H9 (cell line): ENCODE measurements at regions not wholly inside any gene's neighbourhood (a gene's known extent, or its start where the extent isn't known, plus 50 kb on each side); places are given as distances from the start of the nearest gene placed in this dataset.

Source experiments
- DNase-seq: peaks from one replicate; pipeline ENCODE4 v3.0.0-alpha.2; 2017
- H2AFZ ChIP-seq: one replicate; pipeline ENCODE4 v1.6.1; 2013; ENCODE audit warnings: mild to moderate bottlenecking, low read length, control low read depth, moderate library complexity
- H2AK5ac ChIP-seq: 2 replicates; pipeline ENCODE4 v1.6.1; 2013; ENCODE audit warnings: low read length, control low read depth, mixed read lengths; ENCODE audit not compliant: insufficient read length
- H2BK120ac ChIP-seq: one replicate; pipeline ENCODE4 v1.6.1; 2013; ENCODE audit warnings: low read depth, mild to moderate bottlenecking, low read length, control low read depth, inconsistent platforms; ENCODE audit not compliant: poor library complexity, severe bottlenecking
- H2BK12ac ChIP-seq: 2 replicates; pipeline ENCODE4 v1.6.1; 2013; ENCODE audit warnings: low read length, control low read depth, mixed read lengths, low read depth; ENCODE audit not compliant: insufficient read length
- H2BK15ac ChIP-seq: 2 replicates; pipeline ENCODE4 v1.6.1; 2013; ENCODE audit warnings: low read depth, low read length, control low read depth
- H2BK20ac ChIP-seq: one replicate; pipeline ENCODE4 v1.6.1; 2013; ENCODE audit warnings: low read depth, mild to moderate bottlenecking, low read length, control low read depth, inconsistent platforms; ENCODE audit not compliant: poor library complexity, severe bottlenecking
- H2BK5ac ChIP-seq: 2 replicates; pipeline ENCODE4 v1.6.1; 2013; ENCODE audit warnings: low read length, control low read depth, mixed read lengths; ENCODE audit not compliant: insufficient read length
- H3K14ac ChIP-seq: 2 replicates; pipeline ENCODE4 v1.6.1; 2013; ENCODE audit warnings: low read length, control low read depth; ENCODE audit not compliant: insufficient read depth
- H3K18ac ChIP-seq: 2 replicates; pipeline ENCODE4 v1.6.1; 2013; ENCODE audit warnings: low read depth, mild to moderate bottlenecking, mixed read lengths, low read length, control low read depth; ENCODE audit not compliant: insufficient read length
- H3K23ac ChIP-seq: 2 replicates; pipeline ENCODE4 v1.6.1; 2013; ENCODE audit warnings: low read length, control low read depth, mixed read lengths, low read depth; ENCODE audit not compliant: insufficient read length
- H3K23me2 ChIP-seq: 2 replicates; pipeline ENCODE4 v1.6.1; 2013; ENCODE audit warnings: low read depth, mild to moderate bottlenecking, mixed read lengths, low read length, control low read depth; ENCODE audit not compliant: insufficient read length, poor library complexity, severe bottlenecking
- H3K27ac ChIP-seq: 2 replicates; pipeline ENCODE4 v1.5.1; 2013; ENCODE audit warnings: low read length, control low read depth, mixed read lengths, low read depth; ENCODE audit not compliant: insufficient read length
- H3K27me3 ChIP-seq: 2 replicates; pipeline ENCODE4 v1.6.1; 2013; ENCODE audit warnings: low read length, control low read depth, inconsistent platforms; ENCODE audit not compliant: insufficient read depth
- H3K4ac ChIP-seq: 2 replicates; pipeline ENCODE4 v1.6.1; 2013; ENCODE audit warnings: low read depth, mild to moderate bottlenecking, control low read depth, inconsistent platforms, low read length, moderate library complexity
- H3K4me1 ChIP-seq: 2 replicates; pipeline ENCODE4 v1.6.1; 2013; ENCODE audit warnings: low read length, control low read depth, inconsistent platforms; ENCODE audit not compliant: insufficient read depth
- H3K4me2 ChIP-seq: 2 replicates; pipeline ENCODE4 v1.6.1; 2013; ENCODE audit warnings: low read length, control low read depth, mixed read lengths; ENCODE audit not compliant: insufficient read length, insufficient read depth
- H3K56ac ChIP-seq: 2 replicates; pipeline ENCODE4 v1.6.1; 2013; ENCODE audit warnings: low read depth, mild to moderate bottlenecking, mixed read lengths, low read length, control low read depth; ENCODE audit not compliant: insufficient read length
- H3K79me1 ChIP-seq: 2 replicates; pipeline ENCODE4 v1.6.1; 2013; ENCODE audit warnings: low read depth, mild to moderate bottlenecking, moderate library complexity, low read length, control low read depth, inconsistent platforms; ENCODE audit not compliant: insufficient read depth, poor library complexity, severe bottlenecking
- H3K79me2 ChIP-seq: 2 replicates; pipeline ENCODE4 v1.6.1; 2013; ENCODE audit warnings: low read length, control low read depth, inconsistent platforms; ENCODE audit not compliant: insufficient read depth
- H3K9ac ChIP-seq: 2 replicates; pipeline ENCODE4 v1.6.1; 2013; ENCODE audit warnings: low read length, control low read depth, mixed read lengths; ENCODE audit not compliant: insufficient read length; ENCODE audit errors: extremely low read depth
- H3K9me3 ChIP-seq: one replicate; pipeline ENCODE4 v1.6.1; 2013; ENCODE audit warnings: low read depth, low read length, inconsistent platforms; ENCODE audit not compliant: control insufficient read depth
- H3T11ph ChIP-seq: one replicate; pipeline ENCODE4 v1.6.1; 2013; ENCODE audit warnings: mild to moderate bottlenecking, low read length, control low read depth, inconsistent platforms
- H4K20me1 ChIP-seq: one replicate; pipeline ENCODE4 v1.6.1; 2013; ENCODE audit not compliant: control insufficient read depth, insufficient read length, insufficient read depth
- H4K5ac ChIP-seq: 2 replicates; pipeline ENCODE4 v1.6.1; 2013; ENCODE audit warnings: low read depth, mild to moderate bottlenecking, mixed read lengths, low read length, control low read depth; ENCODE audit not compliant: insufficient read length
- H4K8ac ChIP-seq: replicated peaks from 2 replicates; pipeline ENCODE4 v1.6.1; 2013; ENCODE audit warnings: low read length, control low read depth, mixed read lengths, low read depth; ENCODE audit not compliant: insufficient read length
- H4K91ac ChIP-seq: 2 replicates; pipeline ENCODE4 v1.6.1; 2013; ENCODE audit warnings: low read depth, mild to moderate bottlenecking, moderate library complexity, mixed read lengths, low read length, control low read depth; ENCODE audit not compliant: insufficient read length
- H3K27ac Mint-ChIP-seq, 3 experiments: 2 replicates in 2 of 3; 3 replicates in 1 of 3; pipeline ENCODE4 v1.8.0; 2020 to 2021; ENCODE audit warnings: mixed read lengths in 3 of 3, mild to moderate bottlenecking in 1 of 3, moderate library complexity in 1 of 3
- H3K27me3 Mint-ChIP-seq: 2 replicates; pipeline ENCODE4 v1.8.0; 2021; ENCODE audit warnings: low read depth, mild to moderate bottlenecking, moderate library complexity, mixed read lengths
- H3K36me3 Mint-ChIP-seq, 3 experiments: 2 replicates in 2 of 3; 3 replicates in 1 of 3; pipeline ENCODE4 v1.8.0; 2020 to 2021; ENCODE audit warnings: low read depth in 3 of 3, mixed read lengths in 3 of 3; ENCODE audit not compliant: insufficient read depth in 1 of 3
- H3K4me1 Mint-ChIP-seq, 2 experiments: 2 replicates each; pipeline ENCODE4 v1.8.0; 2020; ENCODE audit warnings: mixed read lengths in 2 of 2
- H3K4me3 Mint-ChIP-seq, 2 experiments: 2 replicates in 1 of 2; 3 replicates in 1 of 2; pipeline ENCODE4 v1.8.0; 2020 to 2021; ENCODE audit warnings: mild to moderate bottlenecking in 2 of 2, mixed read lengths in 2 of 2, moderate library complexity in 1 of 2
- H3K9me3 Mint-ChIP-seq, 2 experiments: 2 replicates in 1 of 2; 3 replicates in 1 of 2; pipeline ENCODE4 v1.8.0; 2020; ENCODE audit warnings: mild to moderate bottlenecking in 2 of 2, mixed read lengths in 2 of 2, moderate library complexity in 1 of 2
- WGBS: extraction: QIAGEN DNeasy Blood & Tissue Kit; methylation state at CpG from one replicate; pipeline ENCODE4 v1.1.7; 2013; ENCODE audit warnings: missing lambda C conversion rate, low lambda C conversion rate, mixed read lengths; ENCODE audit not compliant: insufficient read length; ENCODE audit errors: extremely low coverage; 5-methylcytosine and 5-hydroxymethylcytosine counted together
- TF ChIP-seq, protein P1 (sequence below): fragments of 200-600 bp; sonication (generic); conservative IDR thresholded peaks from 3 replicates; pipeline ENCODE4 v1.8.0; 2021; ENCODE audit warnings: antibody characterized with exemption, mild to moderate bottlenecking

DNA sequence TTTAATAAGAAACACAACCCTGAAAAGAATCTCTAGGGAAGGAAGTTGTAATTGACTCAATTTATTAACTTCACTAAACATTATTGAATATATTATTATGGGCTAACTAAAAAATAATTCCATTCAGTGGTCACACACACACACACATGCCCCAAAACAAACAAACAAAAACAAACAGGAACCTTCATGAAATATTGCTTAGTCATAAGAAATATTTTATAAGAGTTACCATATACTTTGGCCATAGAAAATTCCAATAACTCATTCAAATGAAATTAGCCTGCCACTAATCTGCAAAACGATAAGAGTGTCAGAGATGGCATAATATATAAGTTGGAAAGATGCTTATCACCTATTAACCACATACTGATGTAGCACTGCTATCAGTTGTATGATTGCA is 268.4 kb upstream of the AMIGO2 start:
- no peak overlapping the region for H3K9ac ChIP-seq
- no peaks in the 10 kb centered on the region for H3K23me2 ChIP-seq
- H3K27me3 ChIP-seq: no peaks in the 10 kb centered on the region
- H3K4me3 Mint-ChIP-seq: no peak overlapping the region
- H3K79me1 ChIP-seq: no peaks in the 10 kb centered on the region
- no peak overlapping the region for H3K18ac ChIP-seq
- no peak overlapping the region for H2BK15ac ChIP-seq
- no peak overlapping the region for H3K4me2 ChIP-seq
- H3K79me2 ChIP-seq: no peaks in the 10 kb centered on the region
- H4K91ac ChIP-seq: no peak overlapping the region
- no peak overlapping the region for H4K8ac ChIP-seq
- H3K14ac ChIP-seq: no peak overlapping the region
- no peaks in the 10 kb centered on the region for H3K9me3 ChIP-seq
- H2AFZ ChIP-seq: no peak overlapping the region
- TF ChIP-seq, protein P1, sequence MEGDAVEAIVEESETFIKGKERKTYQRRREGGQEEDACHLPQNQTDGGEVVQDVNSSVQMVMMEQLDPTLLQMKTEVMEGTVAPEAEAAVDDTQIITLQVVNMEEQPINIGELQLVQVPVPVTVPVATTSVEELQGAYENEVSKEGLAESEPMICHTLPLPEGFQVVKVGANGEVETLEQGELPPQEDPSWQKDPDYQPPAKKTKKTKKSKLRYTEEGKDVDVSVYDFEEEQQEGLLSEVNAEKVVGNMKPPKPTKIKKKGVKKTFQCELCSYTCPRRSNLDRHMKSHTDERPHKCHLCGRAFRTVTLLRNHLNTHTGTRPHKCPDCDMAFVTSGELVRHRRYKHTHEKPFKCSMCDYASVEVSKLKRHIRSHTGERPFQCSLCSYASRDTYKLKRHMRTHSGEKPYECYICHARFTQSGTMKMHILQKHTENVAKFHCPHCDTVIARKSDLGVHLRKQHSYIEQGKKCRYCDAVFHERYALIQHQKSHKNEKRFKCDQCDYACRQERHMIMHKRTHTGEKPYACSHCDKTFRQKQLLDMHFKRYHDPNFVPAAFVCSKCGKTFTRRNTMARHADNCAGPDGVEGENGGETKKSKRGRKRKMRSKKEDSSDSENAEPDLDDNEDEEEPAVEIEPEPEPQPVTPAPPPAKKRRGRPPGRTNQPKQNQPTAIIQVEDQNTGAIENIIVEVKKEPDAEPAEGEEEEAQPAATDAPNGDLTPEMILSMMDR: no peak
- H3K27me3 Mint-ChIP-seq: no peaks in the 10 kb centered on the region
- H3K4me1 Mint-ChIP-seq: no peaks in the 10 kb centered on the region
- H3K56ac ChIP-seq: no peak overlapping the region
- H3K27ac ChIP-seq: no peak overlapping the region
- no peak overlapping the region for H2BK5ac ChIP-seq
- DNase-seq: no peak
- H3T11ph ChIP-seq: no peak overlapping the region
- no peak overlapping the region for H2BK20ac ChIP-seq
- H2AK5ac ChIP-seq: no peak overlapping the region
- no peak overlapping the region for H3K4ac ChIP-seq
- no peaks in the 10 kb centered on the region for H3K36me3 Mint-ChIP-seq
- WGBS: no CpG with 5 or more reads among the region's 1 CpG
- no peak overlapping the region for H3K23ac ChIP-seq
- H4K20me1 ChIP-seq: no peaks in the 10 kb centered on the region
- no peak overlapping the region for H2BK12ac ChIP-seq
- H3K4me1 ChIP-seq: no peaks in the 10 kb centered on the region
- H3K27ac Mint-ChIP-seq: no peak overlapping the region
- no peak overlapping the region for H4K5ac ChIP-seq
- no peaks in the 10 kb centered on the region for H3K9me3 Mint-ChIP-seq
- no peak overlapping the region for H2BK120ac ChIP-seq
